ENCODE measurements at regions not wholly inside any gene's neighbourhood (a gene's known extent, or its start where the extent isn't known, plus 50 kb on each side); places are given as distances from the start of the nearest gene placed in this dataset.

DNA sequence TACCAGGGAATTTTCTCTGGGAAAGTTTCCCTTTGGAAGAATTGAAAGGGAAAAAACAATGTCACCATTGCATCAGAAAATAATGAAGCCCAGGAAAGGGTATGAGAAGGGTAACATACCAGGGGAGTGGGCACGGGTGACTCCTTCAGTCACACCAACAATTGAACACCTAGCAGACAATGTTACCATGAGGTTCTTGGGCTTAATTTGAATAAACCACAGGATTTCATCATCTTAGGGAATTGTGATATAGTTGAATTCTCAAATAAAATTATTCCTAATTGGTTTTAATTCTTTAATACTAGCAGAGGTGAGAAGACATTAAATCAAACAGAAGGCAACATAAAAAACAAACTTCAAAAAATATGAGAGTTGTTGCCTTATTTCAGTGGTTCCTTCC, 73.7 kb upstream of the RREB1 start:
- H3K4me2 ChIP-seq (replicated peaks; ENCODE audit: extremely low read depth, low read length, poor library complexity, severe bottlenecking), result no peak overlapping the region
- no peaks in the 10 kb centered on the region for H3K79me2 ChIP-seq (ENCODE audit: insufficient read depth, low read length)
- no peaks in the 10 kb centered on the region for H3K27me3 ChIP-seq (ENCODE audit: control insufficient read depth in 2 of 2, insufficient read depth in 2 of 2, low read length in 2 of 2)
- Mint-ChIP-seq H3K27me3 (ENCODE audit: low read depth in 3 of 3) (peaks cover 0 to 2% (median under 1%) of the 10 kb centered on the region in 3 donors), H3K4me1 (peaks cover 32% of the 10 kb centered on the region), H3K36me3 (peaks cover 0 to 4% of the 10 kb centered on the region in 2 donors), H3K9me3 (peaks cover 0 to 2% (median 0%) of the 10 kb centered on the region in 7 donors), H3K4me3 (no peak overlapping the region), H3K27ac (no peak overlapping the region)
- DNase-seq, result no peak
- TF ChIP-seq, protein P1, sequence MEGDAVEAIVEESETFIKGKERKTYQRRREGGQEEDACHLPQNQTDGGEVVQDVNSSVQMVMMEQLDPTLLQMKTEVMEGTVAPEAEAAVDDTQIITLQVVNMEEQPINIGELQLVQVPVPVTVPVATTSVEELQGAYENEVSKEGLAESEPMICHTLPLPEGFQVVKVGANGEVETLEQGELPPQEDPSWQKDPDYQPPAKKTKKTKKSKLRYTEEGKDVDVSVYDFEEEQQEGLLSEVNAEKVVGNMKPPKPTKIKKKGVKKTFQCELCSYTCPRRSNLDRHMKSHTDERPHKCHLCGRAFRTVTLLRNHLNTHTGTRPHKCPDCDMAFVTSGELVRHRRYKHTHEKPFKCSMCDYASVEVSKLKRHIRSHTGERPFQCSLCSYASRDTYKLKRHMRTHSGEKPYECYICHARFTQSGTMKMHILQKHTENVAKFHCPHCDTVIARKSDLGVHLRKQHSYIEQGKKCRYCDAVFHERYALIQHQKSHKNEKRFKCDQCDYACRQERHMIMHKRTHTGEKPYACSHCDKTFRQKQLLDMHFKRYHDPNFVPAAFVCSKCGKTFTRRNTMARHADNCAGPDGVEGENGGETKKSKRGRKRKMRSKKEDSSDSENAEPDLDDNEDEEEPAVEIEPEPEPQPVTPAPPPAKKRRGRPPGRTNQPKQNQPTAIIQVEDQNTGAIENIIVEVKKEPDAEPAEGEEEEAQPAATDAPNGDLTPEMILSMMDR (IDR thresholded peaks at IDR 0.05), result no peak
- H3K4me3 ChIP-seq (replicated peaks in 1 of 3; ENCODE audit: low read depth in 2 of 3, low read length in 3 of 3), result no peak overlapping the region
- H3K27ac ChIP-seq (ENCODE audit: low read depth in 1 of 2, low read length in 2 of 2), result no peak overlapping the region
- H3K9me3 ChIP-seq (replicated peaks in 1 of 2; ENCODE audit: control insufficient read depth in 1 of 2, insufficient read depth in 1 of 2, low read length in 2 of 2), result no peaks in the 10 kb centered on the region
- intact Hi-C loops (cut with micrococcal nuclease), result no loop called here
- H3K4me1 ChIP-seq (ENCODE audit: control insufficient read depth in 1 of 2, insufficient read depth in 2 of 2, low read length in 2 of 2), result peaks cover 21 to 30% of the 10 kb centered on the region in 2 donors
- no peaks in the 10 kb centered on the region for H4K20me1 ChIP-seq (ENCODE audit: insufficient read depth, low read length)
- no peak overlapping the region for H3K9ac ChIP-seq (ENCODE audit: insufficient read depth, low read length, poor library complexity, severe bottlenecking)
- no CpG with 5 or more reads among the region's 1 CpG for WGBS (ENCODE audit: insufficient coverage)
- no peaks in the 10 kb centered on the region for H3K36me3 ChIP-seq (replicated peaks in 1 of 2; ENCODE audit: control insufficient read depth in 1 of 2, insufficient read depth in 2 of 2, low read length in 2 of 2)
- no peak overlapping the region for H2AFZ ChIP-seq (ENCODE audit: insufficient read depth, low read depth, low read length, poor library complexity, severe bottlenecking)

DNA sequence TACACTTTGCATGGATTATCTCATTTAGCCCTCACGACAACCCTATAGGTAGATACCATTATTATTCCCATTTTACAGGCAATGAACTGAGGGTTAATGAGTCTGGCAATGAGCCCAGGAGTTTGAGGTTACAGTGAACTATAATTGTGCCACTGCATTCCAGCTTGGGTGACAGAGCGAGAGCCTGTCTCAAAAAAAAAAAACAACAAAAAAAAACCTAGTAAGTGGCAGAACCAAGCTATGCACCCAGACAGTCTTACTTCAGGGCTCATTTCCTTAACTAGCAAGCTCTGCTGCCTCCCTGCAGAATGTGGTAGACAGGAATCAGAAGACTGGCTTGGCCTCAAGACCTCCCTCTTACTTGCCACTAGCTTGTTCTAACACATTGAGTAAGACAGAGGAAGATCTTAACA, 71.9 kb upstream of the RREB1 start:
- Histone ChIP-seq H3K36me3 (replicated peaks in 1 of 2; ENCODE audit: control insufficient read depth in 1 of 2, insufficient read depth in 2 of 2, low read length in 2 of 2) (no peaks in the 10 kb centered on the region), H3K79me2 (ENCODE audit: insufficient read depth, low read length) (no peaks in the 10 kb centered on the region), H3K4me3 (replicated peaks in 1 of 3; ENCODE audit: low read depth in 2 of 3, low read length in 3 of 3) (no peak overlapping the region), H3K9ac (ENCODE audit: insufficient read depth, low read length, poor library complexity, severe bottlenecking) (no peak overlapping the region), H3K4me1 (ENCODE audit: control insufficient read depth in 1 of 2, insufficient read depth in 2 of 2, low read length in 2 of 2) (peaks cover 21 to 30% of the 10 kb centered on the region in 2 donors), H3K9me3 (replicated peaks in 1 of 2; ENCODE audit: control insufficient read depth in 1 of 2, insufficient read depth in 1 of 2, low read length in 2 of 2) (no peaks in the 10 kb centered on the region), H4K20me1 (ENCODE audit: insufficient read depth, low read length) (no peaks in the 10 kb centered on the region), H2AFZ (ENCODE audit: insufficient read depth, low read depth, low read length, poor library complexity, severe bottlenecking) (no peak overlapping the region), H3K4me2 (replicated peaks; ENCODE audit: extremely low read depth, low read length, poor library complexity, severe bottlenecking) (no peak overlapping the region), H3K27ac (ENCODE audit: low read depth in 1 of 2, low read length in 2 of 2) (no peak overlapping the region), H3K27me3 (ENCODE audit: control insufficient read depth in 2 of 2, insufficient read depth in 2 of 2, low read length in 2 of 2) (no peaks in the 10 kb centered on the region)
- Mint-ChIP-seq H3K4me3 (no peak overlapping the region), H3K27me3 (ENCODE audit: low read depth in 3 of 3) (peaks cover 0 to 3% (median 2%) of the 10 kb centered on the region in 3 donors), H3K27ac (no peak overlapping the region), H3K36me3 (peaks cover 0 to 4% of the 10 kb centered on the region in 2 donors), H3K9me3 (peaks cover 0 to 2% (median 0%) of the 10 kb centered on the region in 7 donors), H3K4me1 (peaks cover 32% of the 10 kb centered on the region)
- no peak for DNase-seq
- no CpG with 5 or more reads among the region's 2 CpGs for WGBS (ENCODE audit: insufficient coverage)
- intact Hi-C loops (cut with micrococcal nuclease), result no loop called here
- TF ChIP-seq, protein P1 (IDR thresholded peaks at IDR 0.05), result no peak

Data from CD14-positive monocyte (primary cell).